AG09309 (cell line): ENCODE measurements at regions not wholly inside any gene's neighbourhood (a gene's known extent, or its start where the extent isn't known, plus 50 kb on each side); places are given as distances from the start of the nearest gene placed in this dataset.

Source experiments
- DNase-seq: peaks from one replicate; pipeline ENCODE4 v3.0.0-alpha.2; 2010; ENCODE audit warnings: low read depth
- H3K4me3 ChIP-seq: 2 replicates; pipeline ENCODE4 v1.5.1; 2011; ENCODE audit warnings: mild to moderate bottlenecking, low read depth, low read length, moderate library complexity; ENCODE audit not compliant: control insufficient read depth
- TF ChIP-seq, protein P1 (sequence below): IDR thresholded peaks from 2 replicates; pipeline ENCODE4 v1.5.1; 2011; ENCODE audit warnings: mild to moderate bottlenecking, low read depth, low read length, inconsistent platforms; ENCODE audit not compliant: insufficient read depth, control insufficient read depth; ENCODE audit errors: missing control alignments

DNA sequence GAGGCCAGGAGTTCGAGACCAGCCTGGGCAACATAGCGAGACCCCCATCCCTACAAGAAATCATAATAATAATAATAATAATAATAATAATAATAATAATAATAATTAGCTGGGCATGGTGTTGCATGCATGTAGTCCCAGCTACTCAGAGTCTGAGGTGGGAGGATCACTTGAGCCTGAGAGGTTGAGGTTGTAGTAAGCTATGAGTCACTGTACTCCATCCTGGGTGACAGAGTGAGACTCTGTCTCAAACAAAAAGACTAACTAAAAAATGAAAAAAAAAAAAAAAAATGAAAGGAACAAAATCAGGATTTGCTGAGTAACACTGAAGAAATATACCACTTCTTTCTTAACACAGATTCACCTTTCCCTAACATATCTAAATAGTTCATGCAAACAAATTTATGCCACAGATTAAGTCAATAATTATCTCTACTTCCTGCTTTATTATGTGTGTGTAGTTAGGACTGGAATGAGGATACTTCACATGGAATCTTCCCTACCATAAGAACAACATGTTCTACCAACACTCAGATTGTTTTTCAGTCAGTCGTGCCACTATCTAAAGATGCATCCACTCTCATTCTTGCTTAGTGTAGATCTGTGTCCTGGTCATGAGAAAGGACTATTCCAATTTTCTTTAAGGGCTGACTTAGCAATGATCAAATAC, 928.7 kb downstream of the SLC4A3 start:
- TF ChIP-seq, protein P1, sequence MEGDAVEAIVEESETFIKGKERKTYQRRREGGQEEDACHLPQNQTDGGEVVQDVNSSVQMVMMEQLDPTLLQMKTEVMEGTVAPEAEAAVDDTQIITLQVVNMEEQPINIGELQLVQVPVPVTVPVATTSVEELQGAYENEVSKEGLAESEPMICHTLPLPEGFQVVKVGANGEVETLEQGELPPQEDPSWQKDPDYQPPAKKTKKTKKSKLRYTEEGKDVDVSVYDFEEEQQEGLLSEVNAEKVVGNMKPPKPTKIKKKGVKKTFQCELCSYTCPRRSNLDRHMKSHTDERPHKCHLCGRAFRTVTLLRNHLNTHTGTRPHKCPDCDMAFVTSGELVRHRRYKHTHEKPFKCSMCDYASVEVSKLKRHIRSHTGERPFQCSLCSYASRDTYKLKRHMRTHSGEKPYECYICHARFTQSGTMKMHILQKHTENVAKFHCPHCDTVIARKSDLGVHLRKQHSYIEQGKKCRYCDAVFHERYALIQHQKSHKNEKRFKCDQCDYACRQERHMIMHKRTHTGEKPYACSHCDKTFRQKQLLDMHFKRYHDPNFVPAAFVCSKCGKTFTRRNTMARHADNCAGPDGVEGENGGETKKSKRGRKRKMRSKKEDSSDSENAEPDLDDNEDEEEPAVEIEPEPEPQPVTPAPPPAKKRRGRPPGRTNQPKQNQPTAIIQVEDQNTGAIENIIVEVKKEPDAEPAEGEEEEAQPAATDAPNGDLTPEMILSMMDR: no peak
- H3K4me3 ChIP-seq: no peak overlapping the region
- no peak for DNase-seq

DNA sequence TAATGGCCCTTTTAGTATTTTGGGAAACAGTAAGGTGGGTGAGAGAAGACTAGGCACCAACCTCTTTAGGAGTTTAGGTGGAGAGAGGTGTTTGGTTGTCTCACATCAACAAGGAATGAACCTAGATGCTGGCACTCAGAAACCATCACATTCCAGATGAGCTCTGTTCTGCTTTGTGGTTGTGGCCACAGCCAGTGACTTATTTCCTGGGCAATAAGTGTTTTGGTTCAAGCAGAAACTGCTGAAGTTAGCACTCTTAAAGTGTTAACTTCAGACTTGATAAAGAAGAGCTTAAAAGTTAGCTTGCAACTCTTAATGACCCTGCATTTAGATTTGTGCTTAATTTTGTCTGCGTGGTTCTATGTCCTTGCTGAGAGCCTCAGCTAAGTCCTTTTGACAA, 929.2 kb downstream of the SLC4A3 start:
- DNase-seq: no peak
- no peak overlapping the region for H3K4me3 ChIP-seq
- TF ChIP-seq, protein P1: no peak

DNA sequence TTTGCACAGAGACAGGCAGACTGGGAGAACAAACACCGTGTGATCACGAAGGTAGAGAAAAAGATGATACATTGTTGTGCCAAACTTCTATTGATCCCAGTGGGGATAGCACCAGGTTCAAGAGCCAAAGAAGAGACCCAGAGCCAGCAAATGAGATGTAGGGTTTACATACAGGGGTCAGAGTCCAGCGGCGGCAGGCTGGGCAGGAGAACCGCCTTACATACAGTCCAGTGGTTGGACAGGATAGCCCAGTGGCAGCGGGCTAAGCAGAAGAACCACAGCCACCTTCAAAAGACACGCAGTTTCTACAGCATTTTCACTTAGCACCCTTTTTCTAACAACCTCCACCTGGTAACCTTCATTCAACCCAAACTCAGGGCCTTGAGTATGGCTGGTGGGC, 932.8 kb downstream of the SLC4A3 start:
- no peak overlapping the region for H3K4me3 ChIP-seq
- no peak for DNase-seq
- TF ChIP-seq, protein P1: no peak

DNA sequence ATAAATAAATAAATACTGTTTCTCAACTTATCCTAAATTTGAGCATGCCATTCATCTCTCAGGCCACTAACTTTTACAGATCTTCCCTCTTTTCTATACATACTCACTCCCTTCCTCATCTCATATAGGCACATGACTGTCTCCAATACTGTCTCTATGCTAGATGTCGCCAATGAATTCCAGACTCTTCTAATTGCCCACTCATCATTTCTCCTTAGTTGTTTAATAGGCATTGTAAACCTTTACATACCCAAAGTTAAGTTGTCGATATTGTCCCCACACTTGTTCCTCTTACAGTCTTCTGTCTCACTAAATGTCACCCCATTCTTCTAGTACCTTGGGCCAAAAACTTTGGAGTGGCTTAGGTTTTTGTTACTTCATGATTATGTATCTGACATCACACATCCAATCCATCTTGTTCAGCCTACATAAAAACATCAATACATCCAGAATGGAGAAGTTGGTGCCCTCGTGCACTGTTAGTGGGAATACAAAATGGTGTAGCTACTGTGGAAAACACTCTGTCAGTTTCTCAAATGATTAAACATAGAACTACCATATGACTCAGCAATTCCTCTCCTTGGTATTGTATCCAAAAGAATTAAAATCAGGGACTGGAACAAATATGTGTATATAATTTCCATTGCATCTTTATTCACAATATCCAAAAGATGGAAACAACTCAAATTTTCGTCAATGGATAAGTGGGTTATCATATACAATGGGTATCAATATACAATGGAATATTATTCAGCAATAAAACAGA, 935.1 kb downstream of the SLC4A3 start:
- no peak for DNase-seq
- TF ChIP-seq, protein P1: no peak
- H3K4me3 ChIP-seq: no peak overlapping the region

DNA sequence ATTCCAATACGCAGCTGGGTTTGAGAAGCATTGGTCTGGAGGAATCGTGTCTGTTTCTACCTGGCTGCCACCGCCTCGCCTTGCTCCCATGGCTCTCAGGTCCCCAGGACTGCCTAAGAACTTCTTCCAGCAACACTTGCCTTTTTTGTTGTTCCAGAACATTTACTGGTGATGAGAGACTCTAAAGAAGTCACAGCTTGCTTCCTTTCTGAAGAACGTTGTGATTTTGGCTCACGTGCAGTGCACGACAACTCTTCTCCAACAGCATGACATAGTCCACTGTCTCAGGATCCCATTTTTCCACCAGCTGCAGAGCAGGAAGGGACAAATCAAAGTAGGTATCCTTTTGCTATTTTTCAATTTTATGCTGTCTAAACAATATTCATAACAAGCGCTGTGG, 940.9 kb downstream of the SLC4A3 start:
- DNase-seq: no peak
- H3K4me3 ChIP-seq: no peak overlapping the region
- TF ChIP-seq, protein P1: no peak

DNA sequence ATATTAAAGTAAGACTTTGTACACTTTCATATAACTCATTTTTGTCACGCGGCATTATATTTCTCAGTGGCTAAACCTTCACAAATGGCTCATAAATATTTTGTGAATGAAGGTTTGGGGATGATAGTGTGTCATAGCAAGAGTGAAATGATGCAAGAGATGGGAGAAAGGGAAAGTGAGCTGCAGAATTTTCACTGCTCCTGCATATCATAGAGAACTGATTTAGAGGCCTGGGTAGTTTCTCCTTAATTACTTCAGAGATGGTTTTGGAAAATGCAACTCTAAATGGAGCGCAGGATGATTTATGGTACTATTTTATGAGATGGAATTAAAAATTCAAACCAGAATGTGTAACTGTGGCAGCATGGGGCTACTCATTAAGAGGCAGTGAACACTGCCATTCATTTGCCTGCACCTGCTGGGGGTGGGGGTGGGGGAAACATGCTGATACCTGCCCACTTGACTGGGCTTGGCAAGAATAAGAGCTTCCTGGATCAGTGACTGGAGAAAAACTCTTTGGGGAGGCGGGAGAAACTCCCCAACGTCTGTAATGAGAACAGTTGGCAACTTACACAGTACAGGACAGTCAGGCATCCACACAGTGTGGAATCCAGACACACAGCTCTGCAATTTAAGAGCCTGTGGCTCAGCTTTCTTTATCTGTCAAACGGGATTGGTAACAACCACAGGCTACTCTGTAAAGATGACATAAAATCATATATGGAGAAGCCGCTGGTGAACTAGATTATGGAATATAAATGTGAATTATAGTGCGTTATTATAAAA, 941.9 kb downstream of the SLC4A3 start:
- TF ChIP-seq, protein P1: no peak
- H3K4me3 ChIP-seq: no peak overlapping the region
- no peak for DNase-seq
